K562 (cell line): ENCODE measurements at regions not wholly inside any gene's neighbourhood (a gene's known extent, or its start where the extent isn't known, plus 50 kb on each side); places are given as distances from the start of the nearest gene placed in this dataset.

Source experiments
- ATAC-seq: fragments of 200-7000 bp; cut with Tn5 transposase; 3 replicates; pipeline ENCODE4 v1.9.1; 2020; ENCODE audit warnings: moderate library complexity
- BruUV-seq: library from RNA; stranded (reverse); fragments of 400-500 nt; replicated peaks from 2 replicates; lab custom pipeline; 2021; lab: Mats Ljungman, UMichigan
- CTCF ChIA-PET: fragments of 300-600 bp; formaldehyde crosslinking; extraction: SDS; loops from one replicate; lab custom pipeline; 2021; ENCODE audit warnings: low intra/inter-chr PET ratio; lab: Yijun Ruan, JAX
- POLR2A ChIA-PET: fragments of 300-600, 350-650 bp; sonication (Branson Sonifier 250); formaldehyde crosslinking; extraction: SDS; loops from one replicate; lab custom pipeline; 2021; ENCODE audit warnings: antibody characterized with exemption, inconsistent platforms; lab: Yijun Ruan, JAX
- DNase-seq, 4 experiments: peaks; one replicate each; pipeline versions ENCODE4 v3.0.0 to v3.0.0-alpha.2; 2011 to 2018; ENCODE audit warnings: low spot score in 3 of 4, mixed read lengths in 3 of 4; ENCODE audit errors: extremely low read depth in 1 of 4
- FAIRE-seq: peaks from 2 replicates; lab custom pipeline; 2011; peaks lifted over from hg19 to GRCh38; lab: Jason Lieb, UNC
- H2AFZ ChIP-seq: 2 replicates; pipeline ENCODE4 v1.6.0; 2011; ENCODE audit warnings: low read depth, low read length, control low read depth, inconsistent platforms
- H3K27ac ChIP-seq: fragments of 200-600 bp; 3 replicates; pipeline ENCODE4 v1.8.0; 2011; ENCODE audit warnings: low read depth, mild to moderate bottlenecking, control low read depth, inconsistent platforms, low read length, moderate library complexity, mixed read lengths; ENCODE audit errors: extremely low read depth
- H3K27me3 ChIP-seq, 2 experiments: fragments of 300-600 bp in 1 of 2; 2 replicates in 1 of 2; 3 replicates in 1 of 2; pipeline versions ENCODE4 v1.6.0 to v1.8.0; 2011; ENCODE audit warnings: inconsistent platforms in 2 of 2, low read length in 2 of 2, mild to moderate bottlenecking in 1 of 2, mixed read lengths in 1 of 2, moderate library complexity in 1 of 2; ENCODE audit not compliant: control insufficient read depth in 2 of 2, insufficient read depth in 2 of 2
- H3K36me3 ChIP-seq: fragments of 300-600 bp; 3 replicates; pipeline ENCODE4 v1.8.0; 2011; ENCODE audit warnings: mild to moderate bottlenecking, low read length, inconsistent platforms; ENCODE audit not compliant: control insufficient read depth, insufficient read depth
- H3K4me1 ChIP-seq, 2 experiments: fragments of 200-600 bp in 1 of 2; replicated peaks in 1 of 2; 2 replicates in 1 of 2; 3 replicates in 1 of 2; pipeline versions ENCODE4 v1.5.1 to v1.8.0; 2011; ENCODE audit warnings: inconsistent platforms in 2 of 2, low read length in 2 of 2, mild to moderate bottlenecking in 1 of 2, mixed read lengths in 1 of 2, moderate library complexity in 1 of 2; ENCODE audit not compliant: control insufficient read depth in 2 of 2, insufficient read depth in 2 of 2
- H3K4me2 ChIP-seq: 2 replicates; pipeline ENCODE4 v1.6.1; 2011; ENCODE audit warnings: low read length, control low read depth, inconsistent platforms, mixed read lengths; ENCODE audit not compliant: insufficient read depth
- H3K4me3 ChIP-seq: fragments of 200-600 bp; sonication (generic), shearing (Covaris generic); 2 replicates; pipeline ENCODE4 v1.5.1; 2016; ENCODE audit warnings: control low read depth, inconsistent platforms
- H3K79me2 ChIP-seq: fragments of 200-600 bp; 3 replicates; pipeline ENCODE4 v1.8.0; 2011; ENCODE audit warnings: low read length, inconsistent platforms; ENCODE audit not compliant: control insufficient read depth, insufficient read depth
- H3K9ac ChIP-seq, 2 experiments: 2 replicates each; pipeline versions ENCODE4 v1.6.0 to v1.6.1; 2011; ENCODE audit warnings: low read depth in 2 of 2, low read length in 2 of 2, control low read depth in 1 of 2, inconsistent platforms in 1 of 2, mild to moderate bottlenecking in 1 of 2, mixed read lengths in 1 of 2; ENCODE audit not compliant: insufficient read depth in 1 of 2
- H3K9me1 ChIP-seq: one replicate; pipeline ENCODE4 v1.6.0; 2011; ENCODE audit warnings: inconsistent platforms, mild to moderate bottlenecking, low read length, moderate library complexity; ENCODE audit not compliant: control insufficient read depth, insufficient read depth
- H3K9me3 ChIP-seq: replicated peaks from 2 replicates; pipeline ENCODE4 v1.5.1; 2011; ENCODE audit warnings: low read depth, low read length, inconsistent platforms; ENCODE audit not compliant: control insufficient read depth, insufficient read depth
- H4K20me1 ChIP-seq: replicated peaks from 2 replicates; pipeline ENCODE4 v1.6.1; 2011; ENCODE audit warnings: low read length, inconsistent platforms, mixed read lengths; ENCODE audit not compliant: control insufficient read depth, insufficient read depth
- ARID4B ChIP-seq: sonication (generic); formaldehyde crosslinking; IDR thresholded peaks from 2 replicates; pipeline ENCODE4 v1.8.0; 2022; ENCODE audit warnings: mild to moderate bottlenecking, missing genetic modification reagents
- ATF7 ChIP-seq: fragments of 450-650 bp; IDR thresholded peaks from 2 replicates; pipeline ENCODE4 v1.7.1; 2014; ENCODE audit warnings: mild to moderate bottlenecking, moderate library complexity
- CHD1 ChIP-seq: fragments of 200-600 bp; sonication (generic); IDR thresholded peaks from one replicate; pipeline ENCODE4 v1.6.1; 2012; ENCODE audit warnings: mild to moderate bottlenecking, moderate library complexity, low read length, inconsistent platforms
- CHD4 ChIP-seq: fragments of 200-600 bp; sonication (generic); IDR thresholded peaks from 3 replicates; pipeline ENCODE4 v1.6.1; 2012; ENCODE audit warnings: low read depth, mild to moderate bottlenecking, mixed read lengths, low read length, inconsistent platforms; ENCODE audit not compliant: insufficient read depth, insufficient replicate concordance, poor library complexity, severe bottlenecking
- ELK3 ChIP-seq: fragments of 450-650 bp; formaldehyde crosslinking; IDR thresholded peaks from 2 replicates; pipeline ENCODE4 v1.4.0; 2020; ENCODE audit warnings: mild to moderate bottlenecking
- ERF ChIP-seq: fragments of 450-650 bp; formaldehyde crosslinking; IDR thresholded peaks from 2 replicates; pipeline ENCODE4 v1.4.0; 2020; ENCODE audit warnings: mild to moderate bottlenecking, mixed read lengths
- HDAC6 ChIP-seq: IDR thresholded peaks from 2 replicates; pipeline ENCODE4 v1.6.1; 2012; ENCODE audit warnings: low read depth, mild to moderate bottlenecking, control low read depth, inconsistent platforms, low read length, moderate library complexity
- NONO ChIP-seq, 2 experiments: fragments of 200-400 bp in 1 of 2; fragments of 450-650 bp in 1 of 2; formaldehyde crosslinking in 1 of 2; IDR thresholded peaks; 2 replicates each; pipeline ENCODE4 v1.6.1; 2017; ENCODE audit warnings: low read depth in 2 of 2, mild to moderate bottlenecking in 2 of 2, moderate library complexity in 2 of 2, low read length in 1 of 2
- PCBP1 ChIP-seq: fragments of 200-400 bp; formaldehyde crosslinking; IDR thresholded peaks from 2 replicates; pipeline ENCODE4 v1.6.1; 2018; ENCODE audit warnings: mild to moderate bottlenecking, low read depth, low read length; ENCODE audit not compliant: poor library complexity, severe bottlenecking
- PKNOX1 ChIP-seq: fragments of 450-650 bp; IDR thresholded peaks from 2 replicates; pipeline ENCODE4 v1.6.1; 2016
- POLR3A ChIP-seq: IDR thresholded peaks from 2 replicates; pipeline ENCODE4 v1.6.1; 2011; ENCODE audit warnings: borderline replicate concordance, mild to moderate bottlenecking, moderate library complexity; ENCODE audit not compliant: insufficient read length, insufficient read depth; ENCODE audit errors: extremely low read depth
- RBM15 ChIP-seq: fragments of 200-400 bp; formaldehyde crosslinking; IDR thresholded peaks from 2 replicates; pipeline ENCODE4 v1.6.1; 2018; ENCODE audit warnings: mild to moderate bottlenecking, low read length, moderate library complexity; ENCODE audit not compliant: insufficient read depth
- RBM22 ChIP-seq: fragments of 200-400 bp; formaldehyde crosslinking; IDR thresholded peaks from 2 replicates; pipeline ENCODE4 v1.6.1; 2018; ENCODE audit warnings: low read length, low read depth; ENCODE audit not compliant: poor library complexity, severe bottlenecking
- SIRT6 ChIP-seq: IDR thresholded peaks from one replicate; pipeline ENCODE4 v1.6.1; 2012; ENCODE audit warnings: low read depth, mild to moderate bottlenecking, control low read depth, inconsistent platforms, low read length, moderate library complexity
- STAT5B ChIP-seq: fragments of 250-450 bp; sonication (Bioruptor Pico); IDR thresholded peaks from 2 replicates; pipeline ENCODE4 v1.8.0; 2021; ENCODE audit warnings: mild to moderate bottlenecking, inconsistent platforms
- TBL1XR1 ChIP-seq, 2 experiments: IDR thresholded peaks; 2 replicates each; pipeline ENCODE4 v1.6.1; 2012; ENCODE audit warnings: improper control_type of control experiment in 2 of 2, low read length in 2 of 2, mild to moderate bottlenecking in 1 of 2
- XRCC5 ChIP-seq: fragments of 200-400 bp; formaldehyde crosslinking; IDR thresholded peaks from 2 replicates; pipeline ENCODE4 v1.6.1; 2017; ENCODE audit warnings: low read depth, mild to moderate bottlenecking, low read length
- ZNF232 ChIP-seq: sonication (generic); formaldehyde crosslinking; IDR thresholded peaks from 2 replicates; pipeline ENCODE4 v1.8.0; 2022; ENCODE audit warnings: mild to moderate bottlenecking, missing genetic modification reagents
- WGBS: fragments of 100-300 bp; shearing (Covaris generic); methylation state at CpG from one replicate; pipeline ENCODE4 v1.1.6; 2016; ENCODE audit warnings: low coverage, mixed read lengths; ENCODE audit not compliant: insufficient coverage; ENCODE audit errors: missing lambda C conversion rate; 5-methylcytosine and 5-hydroxymethylcytosine counted together
- in situ Hi-C: fragments of 300-500 bp; cut with MboI; formaldehyde crosslinking; loops from 4 replicates; pipeline ENCODE4 v1.15.0; 2018; ENCODE audit warnings: inconsistent platforms, mixed read lengths
- intact Hi-C: fragments of 100-400 bp; cut with micrococcal nuclease; formaldehyde crosslinking; loops from 2 replicates; pipeline ENCODE4 v1.14.2; 2022

GRCh38 chr7:51517187-51517586 lies 200.6 kb upstream of the COBL start:
- ATAC-seq, result no peak
- no peak overlapping the region for H3K27ac ChIP-seq
- no peaks in the 10 kb centered on the region for H3K9me1 ChIP-seq
- intact Hi-C loops, result no loop called here
- no peaks in the 10 kb centered on the region for H3K36me3 ChIP-seq
- no peak for FAIRE-seq
- in situ Hi-C loops, result no loop called here
- ChIA-PET CTCF (no interaction called here), POLR2A (no interaction called here)
- WGBS, result 0% methylated on average over 4 of the region's 4 CpGs
- H2AFZ ChIP-seq, result no peak overlapping the region
- H3K4me3 ChIP-seq, result no peak overlapping the region
- H3K4me2 ChIP-seq, result no peak overlapping the region
- no peaks in the 10 kb centered on the region for H3K9me3 ChIP-seq
- no peaks in the 10 kb centered on the region for H4K20me1 ChIP-seq
- BruUV-seq, result no TSS peak
- H3K4me1 ChIP-seq, result no peaks in the 10 kb centered on the region
- H3K27me3 ChIP-seq, result no peaks in the 10 kb centered on the region
- no peak overlapping the region for H3K9ac ChIP-seq
- H3K79me2 ChIP-seq, result no peaks in the 10 kb centered on the region
- DNase-seq, result no peak
- TF ChIP-seq ARID4B (CRISPR knock-in tag) (no peak), NONO (IDR thresholded peaks at IDR 0.05; ENCODE audit: low read depth in 2 of 2, low read length in 1 of 2) (no peak), STAT5B (CRISPR knock-in tag) (no peak), PCBP1 (no peak), CHD4 (no peak), ERF (no peak), ZNF232 (CRISPR knock-in tag) (no peak), SIRT6 (no peak), POLR3A (no peak), RBM22 (no peak), CHD1 (no peak), PKNOX1 (no peak), TBL1XR1 (IDR thresholded peaks at IDR 0.05; ENCODE audit: low read length in 2 of 2) (no peak), XRCC5 (no peak), ELK3 (no peak), ATF7 (no peak), RBM15 (no peak), HDAC6 (no peak)
